ENCODE measurements at regions not wholly inside any gene's neighbourhood (a gene's known extent, or its start where the extent isn't known, plus 50 kb on each side); places are given as distances from the start of the nearest gene placed in this dataset.
"Not testable (repeated sequence)": the region's sequence is repeated elsewhere in the genome, so short reads cannot be mapped to it uniquely, and the experiment has no call there.

DNA sequence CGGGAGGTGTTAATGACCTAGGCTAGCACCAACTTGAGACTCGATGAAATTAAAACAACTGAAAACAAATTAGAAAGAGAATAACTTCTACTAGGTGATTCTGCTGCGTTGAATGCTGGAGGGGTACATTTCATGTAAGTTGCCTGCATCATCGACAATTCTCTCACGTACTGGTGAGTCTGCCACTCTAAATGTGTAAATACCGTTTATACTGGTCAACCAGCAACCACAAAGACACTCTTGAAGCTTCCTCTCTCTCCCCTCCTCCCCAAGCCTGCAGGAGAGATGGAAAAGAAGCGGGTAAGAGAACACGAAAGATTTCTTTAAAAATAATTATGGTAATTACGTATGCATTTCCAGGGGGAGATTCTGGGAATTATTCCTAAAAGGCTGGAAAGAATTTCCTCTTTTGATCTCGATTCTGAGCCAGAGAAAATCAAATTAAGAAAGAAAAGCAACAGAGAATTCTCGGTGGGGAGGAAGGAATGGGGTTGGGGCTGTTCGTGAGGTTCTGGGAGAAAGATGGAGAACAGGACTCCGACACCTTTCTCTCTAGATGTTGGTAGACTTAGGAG, 68.6 kb upstream of the MRTFB start:
- no peak for DNase-seq

DNA sequence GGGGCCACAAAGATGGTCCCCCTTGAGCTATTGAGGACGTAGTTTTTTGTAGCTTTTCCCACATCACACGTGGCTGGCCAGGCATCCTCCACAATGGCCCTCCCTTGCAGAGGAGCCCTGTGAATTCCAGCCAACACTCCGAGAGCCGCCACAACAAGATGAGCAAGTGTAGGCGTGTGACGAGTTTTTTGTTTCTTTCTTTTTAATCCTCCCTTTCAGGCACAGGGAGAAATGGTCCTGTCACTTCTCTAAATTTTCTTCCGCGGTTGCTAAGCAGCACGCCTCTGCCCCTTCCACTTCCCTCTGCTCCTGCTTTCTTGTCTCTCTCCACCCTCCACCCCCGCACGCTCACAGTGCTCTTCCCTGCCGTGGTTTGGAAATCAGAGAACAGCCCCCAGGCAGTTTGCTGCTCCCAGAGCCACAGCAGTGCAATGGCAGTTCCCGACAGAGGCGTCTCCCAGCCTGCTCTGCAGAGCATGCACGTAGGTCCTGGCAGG, 68.0 kb upstream of the MRTFB start:
- DNase-seq, result no peak

DNA sequence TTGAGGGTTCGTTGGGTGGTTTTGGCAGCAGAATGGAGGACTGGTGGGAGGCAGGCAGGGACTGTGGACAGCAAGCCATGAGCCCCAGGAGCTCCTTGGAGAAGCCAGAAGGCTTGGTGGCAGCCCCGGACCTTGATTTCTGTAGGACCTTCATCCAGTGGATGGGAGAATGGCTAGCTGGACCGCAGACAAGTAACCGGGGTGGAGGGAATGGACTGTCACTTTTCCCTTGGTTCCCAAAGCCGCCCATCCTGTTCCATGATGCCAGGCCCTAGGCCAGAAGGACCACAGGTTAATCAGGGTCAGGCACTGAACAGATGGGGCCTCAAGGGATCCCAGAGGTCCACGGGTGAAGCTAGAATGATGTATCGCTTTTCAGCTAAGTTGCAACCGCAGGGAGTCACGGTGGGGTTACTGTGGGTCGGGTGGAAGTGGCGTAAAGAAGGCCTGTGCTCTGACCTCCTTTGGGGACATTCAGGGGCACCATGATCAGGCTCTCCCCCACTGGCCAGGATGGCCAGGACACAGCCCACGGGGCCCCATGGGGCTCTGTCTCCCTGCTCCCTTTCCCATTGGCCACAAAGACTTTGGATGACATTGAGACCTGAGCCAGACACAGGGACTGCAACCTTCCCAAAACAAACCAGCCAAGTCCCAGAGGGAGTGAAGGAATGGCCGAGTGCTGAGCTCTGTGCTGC, 66.9 kb upstream of the MRTFB start:
- DNase-seq, result no peak

DNA sequence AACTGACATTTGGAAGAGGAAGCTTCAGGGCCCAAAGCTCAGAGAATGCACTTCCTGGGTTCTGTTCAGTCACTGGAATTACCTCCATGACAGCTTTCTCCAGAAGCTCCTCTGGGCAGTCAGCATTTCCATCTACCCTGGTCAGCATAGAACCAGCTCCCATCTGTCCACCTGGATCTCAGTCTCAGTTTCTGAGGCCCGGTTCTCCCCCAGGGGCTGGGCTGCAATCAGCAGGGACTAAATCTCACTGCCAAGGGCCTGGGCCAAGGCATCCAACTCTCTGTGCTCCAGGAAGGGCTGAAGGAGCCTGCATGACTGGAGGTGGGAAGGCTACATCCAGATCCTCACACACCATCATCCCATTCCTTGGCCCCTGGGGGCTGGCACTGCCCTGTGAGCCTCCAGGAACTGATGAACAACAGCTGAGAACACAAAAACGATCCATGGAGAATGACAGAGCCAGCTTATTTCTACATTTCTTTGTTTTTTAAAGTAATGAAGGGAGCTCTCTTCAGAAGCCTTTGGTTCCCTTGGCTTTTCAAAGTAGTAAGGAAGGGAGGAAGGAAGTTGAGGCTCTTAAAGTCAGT, 66.3 kb upstream of the MRTFB start:
- DNase-seq, result no peak

DNA sequence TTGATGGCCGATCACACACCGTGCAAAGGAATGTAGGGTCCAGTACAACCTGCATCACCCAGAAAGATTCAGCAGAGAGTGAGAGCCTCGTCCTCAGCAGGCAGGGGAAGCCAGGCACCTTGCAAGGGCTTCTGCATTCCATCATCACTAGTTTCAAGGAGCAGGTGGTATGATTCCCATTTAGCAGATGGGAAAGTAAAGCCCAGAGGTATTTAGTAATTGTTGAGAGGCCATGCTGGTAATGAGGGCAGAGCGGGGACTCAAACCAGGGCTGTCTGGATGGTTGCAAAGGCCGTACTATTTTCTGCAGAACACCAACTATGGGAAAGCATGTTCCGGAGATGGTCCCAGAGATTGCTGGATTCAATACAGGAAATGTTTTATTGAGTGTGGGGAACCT, 65.8 kb upstream of the MRTFB start:
- DNase-seq, result no peak

DNA sequence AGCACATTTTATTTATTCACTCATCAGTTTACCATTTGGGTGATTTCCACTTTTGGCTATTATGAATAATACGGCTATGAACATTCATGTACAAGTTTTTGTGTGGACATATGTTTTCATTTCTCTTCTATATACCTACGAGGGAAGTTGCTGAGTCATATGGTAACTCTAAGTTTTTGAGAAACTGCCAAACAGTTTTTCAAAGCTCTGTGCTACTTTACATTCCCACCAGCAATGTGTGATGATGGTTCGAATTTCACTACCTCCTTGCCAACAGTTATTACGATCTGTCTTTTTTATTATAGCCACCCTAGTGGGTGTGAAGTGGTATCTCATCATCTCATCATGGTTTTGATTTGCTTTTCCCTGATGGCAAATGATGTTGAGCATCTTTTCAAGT, 63.7 kb upstream of the MRTFB start:
- no peak for DNase-seq

DNA sequence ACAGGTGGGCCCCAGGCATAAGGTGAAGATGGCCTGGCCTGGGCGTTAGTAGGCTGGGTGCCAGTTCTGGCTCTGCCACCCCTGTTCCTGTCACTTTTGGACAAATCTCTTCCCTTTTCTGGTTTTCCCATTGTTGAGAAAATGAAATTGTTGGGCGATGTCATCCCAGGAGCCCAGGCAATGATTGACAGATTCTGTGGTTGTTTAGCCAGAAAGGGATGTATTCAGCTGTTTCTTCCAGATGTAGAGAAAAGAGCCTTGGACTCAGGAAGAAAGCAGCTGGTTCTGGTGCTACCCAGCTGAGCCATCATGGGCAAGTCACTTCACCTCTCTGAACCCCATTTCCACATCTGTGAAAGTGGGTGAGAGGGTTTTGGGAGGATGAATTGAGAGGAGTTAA, 60.1 kb upstream of the MRTFB start:
- no peak for DNase-seq

DNA sequence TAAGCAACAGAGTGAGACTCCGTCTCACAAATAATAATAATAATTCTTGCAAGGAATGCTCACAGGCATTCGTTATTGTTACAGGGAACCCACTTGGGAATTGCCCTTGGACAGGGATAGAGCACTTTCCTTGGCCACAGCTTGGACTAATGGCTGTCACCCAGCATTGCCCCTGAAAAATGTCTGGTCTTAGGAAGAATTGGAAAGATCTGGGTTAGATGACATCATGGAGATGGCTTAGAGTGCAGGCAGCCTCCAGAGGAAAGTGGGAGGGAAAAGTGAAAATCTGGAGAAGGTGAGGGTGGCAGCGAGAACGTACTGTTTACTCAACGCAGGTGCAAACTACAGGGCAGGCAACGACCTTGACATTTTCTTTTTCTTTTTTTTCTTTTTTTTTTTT, 59.3 kb upstream of the MRTFB start:
- no peak for DNase-seq

DNA sequence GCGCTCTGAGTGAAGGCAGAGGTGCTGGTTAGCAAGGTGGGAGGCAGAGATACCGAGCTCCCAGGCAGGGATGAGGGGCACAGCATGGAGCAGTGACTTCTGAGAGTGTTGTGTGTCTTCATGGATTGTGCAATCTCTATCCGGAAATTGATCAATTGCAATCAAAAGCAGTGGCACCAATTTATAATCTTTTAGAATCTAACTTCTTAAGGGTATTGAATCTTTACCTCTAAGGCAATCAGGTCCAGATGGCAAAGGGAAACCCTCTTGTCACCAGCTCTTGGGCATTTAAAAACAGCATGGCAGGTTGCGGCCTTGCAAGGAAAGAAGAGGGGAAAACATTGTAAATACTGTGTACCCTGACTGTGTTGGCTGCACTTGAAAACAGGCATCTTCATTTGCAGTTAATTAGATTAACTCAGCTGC, 58.0 kb upstream of the MRTFB start:
- no peak for DNase-seq

DNA sequence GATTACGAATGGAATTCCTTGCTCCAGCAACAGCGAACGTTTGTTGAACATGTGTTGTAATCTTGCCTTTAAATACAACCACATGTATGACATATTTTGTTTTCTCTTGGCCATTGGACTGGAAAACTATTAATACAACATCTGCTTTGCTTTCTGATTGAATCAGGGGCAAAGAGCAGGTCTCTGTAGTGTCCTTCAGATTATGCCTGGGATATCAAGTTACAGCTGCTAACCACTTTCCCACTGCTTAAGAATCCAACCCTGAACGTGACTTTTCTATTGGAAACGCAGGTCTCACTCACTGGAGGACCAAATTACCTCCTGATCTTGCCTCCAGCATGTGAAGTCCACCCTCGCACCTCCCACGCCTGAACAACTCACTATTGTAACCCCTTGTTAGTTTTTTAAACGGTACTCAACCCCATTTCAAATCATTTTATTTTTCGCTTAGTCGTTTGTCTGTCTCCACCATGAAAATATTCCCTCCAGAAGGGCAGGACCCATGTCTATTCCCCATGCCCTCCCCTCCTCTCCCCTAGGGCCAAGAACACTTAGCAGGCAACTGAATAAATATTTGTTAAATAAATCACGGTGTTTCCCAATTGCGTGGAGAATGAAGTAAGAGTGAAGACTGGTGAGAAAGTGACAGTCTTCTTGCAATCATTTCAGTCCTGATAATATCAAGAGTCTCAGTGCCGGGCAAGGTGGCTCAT, 57.4 kb upstream of the MRTFB start:
- DNase-seq, result peak; percentile 81

DNA sequence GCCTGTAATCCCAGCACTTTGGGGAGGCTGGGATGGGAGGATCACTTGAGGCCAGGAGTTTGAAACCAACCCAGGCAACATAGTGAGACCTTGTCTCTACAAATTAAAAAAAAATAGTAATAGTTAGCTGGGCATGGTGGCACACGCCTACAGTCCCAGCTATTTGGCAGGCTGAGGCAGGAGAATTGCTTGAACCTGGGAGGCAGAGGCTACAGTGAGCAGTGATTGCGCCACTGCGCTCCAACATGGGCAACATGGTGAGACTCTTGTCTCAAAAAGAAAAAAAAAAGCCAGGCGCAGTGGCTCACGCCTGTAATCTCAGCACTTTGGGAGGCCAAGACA, 56.9 kb upstream of the MRTFB start:
- DNase-seq, result no peak

DNA sequence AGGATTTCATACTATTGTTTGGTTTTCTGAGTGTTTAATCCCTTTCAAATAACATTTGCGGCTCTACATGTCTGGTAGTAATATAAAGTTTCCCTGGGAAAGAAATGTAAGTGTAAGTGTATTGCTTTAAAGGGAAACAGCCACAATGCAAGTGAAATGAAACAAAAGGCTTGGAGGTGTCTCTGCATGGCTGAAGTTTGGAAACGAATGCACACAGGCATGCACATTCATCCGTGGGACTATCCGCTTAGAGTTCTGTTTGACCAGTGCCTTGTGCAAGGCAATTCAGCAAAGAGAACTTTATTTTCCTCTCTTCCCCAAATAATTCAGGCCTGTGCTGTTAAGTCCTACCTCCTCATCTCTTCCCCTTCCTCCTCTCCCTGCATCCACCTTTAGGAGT, 56.1 kb upstream of the MRTFB start:
- DNase-seq, result no peak

DNA sequence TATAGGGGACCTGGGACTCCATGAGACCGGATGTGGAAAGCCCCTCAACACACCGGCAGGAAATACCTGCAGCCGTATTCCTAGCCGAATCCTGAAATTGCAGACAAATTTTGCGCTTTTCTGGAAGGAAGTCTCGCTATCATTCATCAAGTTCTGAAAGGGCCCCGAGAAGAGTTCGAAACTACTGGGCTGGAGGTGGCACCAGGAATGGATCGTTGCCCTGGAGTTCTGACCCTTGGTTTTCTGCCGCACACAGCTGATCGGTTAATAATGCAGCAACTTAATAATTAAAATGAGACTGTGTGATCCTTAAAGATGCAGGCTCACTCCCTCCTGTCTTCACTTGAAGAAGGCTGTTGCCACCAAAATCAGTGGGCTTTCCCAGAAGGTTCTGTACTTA, 55.7 kb upstream of the MRTFB start:
- DNase-seq, result no peak

DNA sequence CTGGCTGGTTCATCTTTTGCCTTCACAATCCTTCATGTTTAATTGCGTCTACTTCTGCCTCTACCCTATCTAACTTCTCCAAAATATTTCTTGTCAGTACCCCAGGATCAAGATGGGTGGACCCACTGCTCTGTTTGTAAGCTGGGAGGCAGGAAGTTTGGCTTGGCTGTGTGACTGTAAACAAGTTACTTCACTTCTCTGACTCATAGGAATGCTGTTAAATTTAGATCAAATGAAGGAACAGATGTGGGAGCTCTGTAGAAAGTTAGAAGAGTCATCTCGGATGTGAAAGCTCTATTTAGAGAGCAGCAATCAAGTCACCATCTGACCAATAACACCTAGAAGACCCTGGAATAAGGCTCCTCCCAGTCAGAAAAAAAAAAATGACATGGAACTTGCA, 55.2 kb upstream of the MRTFB start:
- no peak for DNase-seq

DNA sequence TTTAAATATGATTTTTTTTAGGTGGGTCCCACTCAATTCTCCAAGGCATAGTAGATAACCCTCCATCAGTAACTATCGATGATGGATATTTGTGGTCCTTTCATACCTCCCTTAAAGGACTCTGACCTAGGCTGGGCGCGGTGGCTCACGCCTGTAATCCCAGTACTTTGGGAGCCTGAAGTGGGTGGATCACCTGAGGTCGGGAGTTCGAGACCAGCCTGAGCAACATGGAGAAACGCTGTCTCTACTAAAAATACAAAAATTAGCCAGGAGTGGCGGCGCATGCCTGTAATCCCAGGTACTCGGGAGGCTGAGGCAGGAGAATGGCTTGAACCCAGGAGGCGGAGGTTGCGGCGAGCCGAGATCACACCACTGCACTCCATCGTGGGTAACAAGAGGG, 54.8 kb upstream of the MRTFB start:
- DNase-seq, result not testable (repeated sequence)

DNA sequence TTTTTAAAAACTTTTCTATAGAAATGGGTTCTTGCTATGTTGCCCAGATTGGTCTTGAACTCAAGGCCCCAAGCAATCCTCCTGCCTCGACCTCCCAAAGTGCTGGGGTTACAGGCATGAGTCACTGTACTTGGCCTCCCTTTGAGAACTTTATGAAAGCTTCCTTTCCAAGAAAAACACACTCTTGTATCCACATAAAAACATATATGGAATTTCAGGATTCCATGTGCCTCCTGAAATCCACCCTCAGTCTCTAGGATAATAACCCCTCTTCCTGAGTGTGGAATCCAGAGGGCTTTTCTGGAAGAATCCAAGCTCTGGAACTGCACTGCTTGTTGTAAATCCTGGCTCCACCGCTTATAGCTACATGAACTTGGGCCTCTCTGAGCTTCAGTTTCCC, 53.2 kb upstream of the MRTFB start:
- no peak for DNase-seq

DNA sequence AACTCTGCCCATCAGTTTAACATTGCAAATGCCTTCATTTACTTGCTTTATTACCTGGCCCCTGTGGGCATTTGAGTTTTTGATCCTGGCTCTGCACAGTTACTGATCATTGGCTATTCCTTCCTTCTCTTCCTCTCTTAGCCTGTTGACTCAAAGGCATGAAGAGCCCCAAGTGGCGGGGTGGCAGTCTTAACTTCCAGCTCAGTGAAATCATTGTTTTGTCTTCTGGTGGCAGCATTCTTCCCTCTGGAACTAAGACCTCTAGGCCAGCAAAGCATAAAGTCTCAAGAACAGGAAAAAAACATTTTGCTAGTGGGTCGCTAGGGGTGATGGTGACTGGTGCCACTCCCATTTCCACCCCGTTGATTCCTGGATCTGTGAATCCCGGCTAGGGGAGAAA, 52.3 kb upstream of the MRTFB start:
- DNase-seq, result no peak

DNA sequence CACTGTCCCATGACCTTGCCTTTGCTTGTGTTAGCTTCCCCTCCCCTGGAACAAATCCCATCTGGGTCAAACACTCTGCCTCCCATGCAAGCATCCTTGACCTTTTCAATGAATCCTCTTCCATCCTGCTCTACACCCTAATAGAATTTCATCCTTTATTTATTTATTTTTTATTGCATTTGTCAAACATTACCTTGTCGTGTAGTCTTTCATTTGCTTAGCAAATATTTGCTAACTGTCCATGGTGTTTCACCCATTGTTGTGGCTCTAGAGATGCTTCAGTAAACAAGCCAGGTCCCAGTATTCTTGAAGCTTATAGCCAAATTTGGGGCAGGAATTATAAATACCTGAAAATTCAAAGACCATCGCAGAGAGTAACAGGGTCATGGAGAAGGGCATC, 51.0 kb upstream of the MRTFB start:
- DNase-seq, result no peak

All from NCI-H1694 (cell line).